NCI-H345 treated with DMSO at 0.1 percent for 48 hours (cell line): ENCODE measurements at regions not wholly inside any gene's neighbourhood (a gene's known extent, or its start where the extent isn't known, plus 50 kb on each side); places are given as distances from the start of the nearest gene placed in this dataset.

ENCODE experiments used
- DNase-seq: peaks from one replicate; lab custom pipeline; 2025; ENCODE audit not compliant: unreplicated experiment; lab: John Stamatoyannopoulos, UW

DNA sequence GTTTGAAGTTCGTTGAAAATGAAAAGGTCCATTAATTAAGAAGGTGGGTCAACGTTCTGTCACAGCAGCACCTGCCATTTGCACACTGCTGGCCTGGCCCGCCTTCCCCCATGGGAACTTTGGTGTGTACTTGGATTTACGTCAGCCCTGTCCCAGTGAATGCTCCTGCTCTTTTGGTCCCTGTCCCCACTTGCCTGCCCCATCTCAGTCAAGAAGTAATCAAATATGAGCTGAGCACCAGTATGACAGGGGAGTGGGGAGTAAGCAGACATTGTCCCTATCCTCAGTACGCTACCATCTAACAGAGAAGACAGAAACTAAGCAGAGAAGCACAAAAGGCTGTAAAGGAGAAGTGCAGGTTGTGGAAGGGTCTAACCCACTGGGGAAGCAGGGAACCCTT lies 65.1 kb downstream of the SLC4A3 start:
- no peak for DNase-seq

- DNase-seq = no peak
These were observed 67.8 kb downstream of the SLC4A3 start for GRCh38 chr2:219695145-219695709.

- DNase-seq = no peak
These were observed 70.6 kb downstream of the SLC4A3 start for GRCh38 chr2:219697811-219698747.

DNA sequence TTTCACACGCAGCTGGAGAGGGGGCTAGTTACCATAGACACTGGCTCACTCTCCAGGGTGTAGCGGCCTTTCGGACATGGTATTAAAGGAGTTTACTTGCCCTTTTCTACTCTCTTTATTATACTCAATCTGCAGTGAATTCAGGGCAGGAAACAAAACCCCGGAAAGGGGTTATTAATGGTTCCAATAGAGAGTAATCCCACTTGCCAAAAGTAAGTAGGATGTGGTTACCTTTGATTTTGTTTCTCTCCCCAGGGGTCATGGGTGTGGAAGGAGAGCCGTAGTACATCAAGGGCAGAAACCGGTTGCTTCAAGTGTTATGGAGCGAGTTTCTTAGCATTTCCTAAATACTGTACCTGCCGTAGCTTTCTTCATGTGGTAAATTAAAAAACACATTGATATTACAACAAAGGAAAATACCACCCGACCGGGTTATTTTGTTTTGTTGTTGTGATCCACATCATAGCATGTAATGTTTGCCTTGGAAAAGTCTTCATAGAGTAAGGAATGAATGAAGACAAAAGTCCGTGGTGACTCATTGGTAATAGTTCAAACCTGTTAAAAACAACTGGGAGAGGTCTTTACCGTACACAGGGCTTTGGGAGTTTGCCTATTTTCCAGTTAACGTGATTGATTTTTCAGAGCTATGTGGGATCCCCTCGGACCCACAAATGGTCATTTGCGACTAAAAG lies 71.5 kb downstream of the SLC4A3 start:
- DNase-seq = no peak

DNA sequence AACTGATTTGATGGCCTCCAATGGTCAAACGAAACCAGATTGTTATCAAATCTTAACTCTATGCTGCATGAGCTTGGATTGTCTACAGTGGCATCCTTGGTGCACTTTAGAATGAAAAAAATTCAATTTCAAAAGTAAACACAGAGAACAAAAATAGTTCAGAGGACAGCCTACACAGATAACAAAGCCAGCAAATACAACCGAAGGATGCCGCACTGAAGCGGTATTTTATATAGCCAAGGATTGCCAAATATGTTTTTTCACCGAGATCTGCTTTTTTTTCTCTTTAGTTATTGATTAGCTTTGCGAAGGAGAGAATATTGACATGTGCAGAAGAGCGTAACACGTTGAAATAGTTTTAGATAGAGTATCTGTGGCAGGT lies 72.0 kb downstream of the SLC4A3 start:
- no peak for DNase-seq

DNA sequence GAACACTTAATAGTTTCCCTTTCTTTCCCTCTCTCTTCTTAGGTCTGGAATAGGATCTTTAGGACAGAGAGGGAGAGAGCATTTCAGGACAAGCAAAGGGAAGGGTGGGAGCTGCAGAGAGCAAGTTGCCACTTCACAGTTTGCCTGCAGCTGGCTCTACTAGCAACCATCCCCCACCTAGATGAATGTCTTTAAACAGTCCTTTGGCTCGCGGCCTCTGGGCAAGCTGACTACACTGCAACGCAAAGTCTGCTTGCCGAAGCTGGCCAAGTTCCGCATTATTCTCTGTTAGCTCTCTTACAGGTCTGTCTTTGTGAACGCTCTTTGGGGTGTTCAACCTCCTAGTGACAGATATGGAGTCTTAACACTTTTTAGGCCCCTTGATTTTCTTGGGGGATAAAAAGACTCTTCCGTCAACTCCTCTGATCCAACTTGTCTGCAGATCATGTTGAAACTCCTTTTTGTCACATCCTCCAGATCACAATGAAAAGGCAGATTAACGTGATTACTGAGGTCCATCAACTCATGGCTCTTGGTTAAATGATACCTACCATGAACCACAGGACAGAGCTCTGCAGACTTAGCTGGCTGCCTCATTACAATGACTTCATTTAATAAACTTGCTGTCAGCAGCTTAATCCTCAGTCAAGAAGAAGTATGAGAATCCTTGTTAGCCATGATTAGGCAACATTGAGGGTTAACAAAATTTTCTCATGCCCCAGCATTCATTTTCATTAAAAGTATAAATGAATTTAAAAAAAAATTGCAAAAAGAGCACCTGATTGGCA lies 74.6 kb downstream of the SLC4A3 start:
- no peak for DNase-seq

DNA sequence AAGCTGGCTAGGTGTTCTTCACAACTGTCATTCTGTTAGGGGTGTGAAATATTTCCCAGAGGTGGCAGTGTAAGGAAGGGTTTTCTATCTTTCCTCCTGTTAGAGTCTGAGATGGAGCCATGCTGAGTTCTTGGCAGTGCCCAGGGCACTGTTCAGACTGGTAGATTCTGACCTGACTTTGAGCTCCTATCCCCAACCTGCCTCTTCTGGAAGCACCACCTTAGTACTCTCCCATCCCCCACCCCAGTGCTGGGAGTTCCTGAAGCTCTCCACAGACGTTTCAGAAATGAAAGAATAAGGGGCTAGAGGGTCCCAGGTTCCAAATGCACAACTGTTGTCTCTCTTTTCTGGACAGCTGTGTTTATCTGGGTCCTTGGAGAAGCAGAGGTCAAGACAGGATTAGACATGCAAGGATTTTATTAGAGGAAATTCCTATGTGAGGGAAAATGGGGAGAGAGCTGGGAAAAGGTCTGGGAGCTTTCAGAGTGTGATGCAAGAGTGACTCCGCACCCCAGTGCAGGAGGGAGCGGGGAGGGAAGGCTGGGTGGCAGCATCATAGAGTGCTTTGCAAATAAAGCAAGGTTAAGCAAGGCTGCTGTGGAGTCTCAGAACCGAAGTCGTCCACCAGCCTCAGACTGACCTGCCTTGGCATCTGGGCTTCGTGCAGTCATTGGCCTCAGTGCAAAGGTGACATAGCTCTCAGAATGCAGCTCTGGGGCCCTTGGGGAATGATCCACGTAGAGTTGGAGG lies 75.5 kb downstream of the SLC4A3 start:
- no peak for DNase-seq

DNA sequence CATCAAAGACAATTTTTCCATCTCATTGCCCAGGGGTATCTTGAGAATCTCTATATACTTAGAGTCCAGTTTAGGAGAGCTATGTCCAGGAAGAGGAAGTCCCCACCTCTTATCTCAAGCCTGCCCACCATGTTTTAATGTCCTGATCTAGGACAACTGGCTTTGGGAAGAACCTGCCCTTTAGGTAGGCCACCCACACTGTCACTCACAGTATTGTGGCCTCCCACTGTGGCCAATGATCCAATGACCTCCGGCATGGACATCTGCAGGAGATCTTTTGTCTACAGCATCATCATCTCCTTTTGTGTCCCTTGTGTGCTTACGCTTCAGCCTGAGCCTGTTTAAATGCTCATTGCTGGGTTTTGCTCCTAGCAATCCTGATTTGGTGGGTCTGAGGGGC lies 77.4 kb downstream of the SLC4A3 start:
- no peak for DNase-seq

DNA sequence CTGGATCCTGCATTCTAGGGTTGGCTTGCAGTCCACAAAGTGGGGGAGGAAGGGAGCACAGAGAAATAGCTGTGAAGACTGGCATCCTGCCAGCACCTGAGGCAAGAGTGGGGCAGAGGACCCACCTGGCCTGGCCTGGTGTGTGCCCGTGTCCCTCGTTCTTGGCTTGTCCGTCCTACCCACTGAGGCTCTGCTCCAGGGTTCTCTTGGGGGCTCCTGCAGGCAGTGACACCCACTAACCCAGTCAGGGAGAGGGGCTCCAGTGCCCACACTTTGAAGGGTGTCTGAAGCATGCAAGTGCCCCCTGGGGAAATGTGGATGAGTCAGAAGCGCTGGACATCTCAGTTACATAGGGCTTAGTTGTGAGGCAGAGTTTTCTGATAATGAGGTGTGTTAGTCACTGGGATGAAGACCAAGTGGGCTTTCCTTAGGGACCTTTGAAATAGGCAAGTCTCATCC lies 79.4 kb downstream of the SLC4A3 start:
- no peak for DNase-seq

DNA sequence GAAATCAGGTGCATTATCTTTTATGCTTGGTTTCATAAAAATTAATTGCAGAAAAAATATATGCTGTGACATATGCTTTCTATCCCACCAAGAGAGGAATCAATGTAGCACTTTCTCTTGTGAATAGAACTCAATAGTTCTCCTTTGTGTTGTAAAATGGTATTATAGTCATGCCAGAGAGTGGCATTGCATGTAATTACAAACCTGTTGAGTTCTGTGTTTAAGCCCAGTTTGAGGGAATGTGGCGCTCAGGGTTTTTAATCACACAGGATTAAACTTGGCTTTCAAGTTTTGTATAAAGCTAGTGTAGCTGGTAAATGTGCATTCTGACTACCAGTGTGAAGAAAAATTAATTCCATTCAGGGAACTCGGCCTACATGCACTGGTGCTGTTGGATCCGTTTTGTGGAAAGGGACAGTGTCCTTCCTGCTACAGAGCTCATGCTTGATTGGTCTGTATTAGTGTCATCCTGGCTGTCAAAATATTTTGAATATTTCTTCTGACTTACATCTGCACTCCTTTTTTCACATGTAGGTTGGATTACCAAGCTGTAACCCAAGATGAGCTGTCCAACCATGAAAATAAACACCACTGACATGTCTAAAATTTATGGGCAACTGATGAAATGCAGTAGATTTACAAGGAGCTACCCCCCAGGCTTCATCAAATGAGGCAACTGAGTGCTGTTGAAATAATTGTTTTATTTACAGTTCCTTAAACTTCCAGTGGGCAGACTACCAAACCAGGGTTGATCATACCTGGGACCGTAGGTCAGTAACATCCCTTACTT lies 80.3 kb downstream of the SLC4A3 start:
- no peak for DNase-seq

DNA sequence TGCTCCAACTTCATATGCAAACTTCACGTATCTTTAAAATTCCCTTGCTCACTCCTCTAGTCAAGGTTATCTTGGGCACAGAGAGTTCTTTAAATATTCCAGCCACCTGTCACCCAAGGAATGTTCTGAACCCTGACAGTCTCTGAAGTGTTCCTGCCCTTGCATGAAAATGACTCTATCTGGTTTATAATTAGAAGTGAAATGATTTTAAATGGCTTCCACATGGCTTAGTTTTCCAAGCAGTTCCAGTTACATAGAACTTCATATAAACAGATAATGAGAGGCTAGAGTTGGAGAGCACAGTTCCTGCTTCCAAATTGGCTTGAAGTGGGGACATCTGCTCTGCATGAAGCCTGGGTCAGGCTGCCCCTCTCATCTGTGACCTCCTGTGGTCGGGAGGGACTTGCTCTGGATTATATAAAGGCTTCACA lies 81.9 kb downstream of the SLC4A3 start:
- no peak for DNase-seq

- no peak for DNase-seq
These were observed 85.7 kb downstream of the SLC4A3 start for GRCh38 chr2:219713110-219713509.

GRCh38 chr2:219714681-219715400 lies 87.4 kb downstream of the SLC4A3 start:
- DNase-seq = no peak

GRCh38 chr2:219718066-219718465 lies 90.6 kb downstream of the SLC4A3 start:
- DNase-seq = no peak

- DNase-seq = no peak
These were observed 92.1 kb downstream of the SLC4A3 start for GRCh38 chr2:219719521-219719920.

DNA sequence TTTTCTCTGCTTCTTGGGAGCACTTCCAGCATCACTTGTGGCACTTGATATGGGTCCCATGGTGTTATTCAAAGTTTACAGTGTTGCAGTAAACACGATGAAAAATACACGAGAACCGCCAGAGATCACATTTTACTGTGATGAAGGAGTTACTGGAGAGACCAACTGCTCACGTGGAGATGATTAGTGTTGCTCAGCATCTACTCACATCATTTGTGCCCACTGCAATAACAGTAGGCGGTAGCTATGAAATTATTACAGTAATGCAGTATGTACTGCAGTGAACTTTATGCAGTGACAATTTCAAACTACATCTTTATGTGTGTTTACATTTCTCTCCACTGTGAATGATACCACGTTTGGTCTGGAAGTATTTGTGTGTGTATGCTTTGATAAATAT lies 93.5 kb downstream of the SLC4A3 start:
- no peak for DNase-seq

- no peak for DNase-seq
These were observed 94.9 kb downstream of the SLC4A3 start for GRCh38 chr2:219722276-219722879.

- no peak for DNase-seq
These were observed 95.9 kb downstream of the SLC4A3 start for GRCh38 chr2:219723311-219723710.

- DNase-seq = no peak
These were observed 97.2 kb downstream of the SLC4A3 start for GRCh38 chr2:219724628-219725027.
